ENCODE measurements at regions not wholly inside any gene's neighbourhood (a gene's known extent, or its start where the extent isn't known, plus 50 kb on each side); places are given as distances from the start of the nearest gene placed in this dataset.

DNA sequence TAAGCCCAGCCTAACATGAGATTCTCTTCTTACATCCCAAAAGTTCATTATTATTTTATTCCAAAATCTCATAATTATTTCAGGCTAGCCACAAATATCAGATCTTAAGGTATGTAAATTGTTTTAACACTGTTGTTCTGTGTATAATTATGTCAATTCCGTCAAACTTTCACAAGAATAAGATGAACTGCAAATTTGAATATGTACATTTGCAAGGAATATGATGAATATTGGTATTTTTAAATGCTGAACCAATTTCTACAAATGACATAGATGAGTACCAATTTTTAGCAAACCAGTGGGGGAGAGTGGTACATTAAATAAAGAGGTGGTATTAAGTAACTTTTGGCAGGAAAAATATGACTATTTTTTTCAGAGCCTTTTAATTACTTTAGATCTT is 282.3 kb upstream of the MAD2L1 start:
- TF ChIP-seq POLR2A (IDR thresholded peaks at IDR 0.05): no peak
- TF ChIP-seq, protein P1, sequence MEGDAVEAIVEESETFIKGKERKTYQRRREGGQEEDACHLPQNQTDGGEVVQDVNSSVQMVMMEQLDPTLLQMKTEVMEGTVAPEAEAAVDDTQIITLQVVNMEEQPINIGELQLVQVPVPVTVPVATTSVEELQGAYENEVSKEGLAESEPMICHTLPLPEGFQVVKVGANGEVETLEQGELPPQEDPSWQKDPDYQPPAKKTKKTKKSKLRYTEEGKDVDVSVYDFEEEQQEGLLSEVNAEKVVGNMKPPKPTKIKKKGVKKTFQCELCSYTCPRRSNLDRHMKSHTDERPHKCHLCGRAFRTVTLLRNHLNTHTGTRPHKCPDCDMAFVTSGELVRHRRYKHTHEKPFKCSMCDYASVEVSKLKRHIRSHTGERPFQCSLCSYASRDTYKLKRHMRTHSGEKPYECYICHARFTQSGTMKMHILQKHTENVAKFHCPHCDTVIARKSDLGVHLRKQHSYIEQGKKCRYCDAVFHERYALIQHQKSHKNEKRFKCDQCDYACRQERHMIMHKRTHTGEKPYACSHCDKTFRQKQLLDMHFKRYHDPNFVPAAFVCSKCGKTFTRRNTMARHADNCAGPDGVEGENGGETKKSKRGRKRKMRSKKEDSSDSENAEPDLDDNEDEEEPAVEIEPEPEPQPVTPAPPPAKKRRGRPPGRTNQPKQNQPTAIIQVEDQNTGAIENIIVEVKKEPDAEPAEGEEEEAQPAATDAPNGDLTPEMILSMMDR (IDR thresholded peaks at IDR 0.05): no peak

Data from right lobe of liver (tissue), 4 donors.